H7 (cell line): ENCODE measurements at regions not wholly inside any gene's neighbourhood (a gene's known extent, or its start where the extent isn't known, plus 50 kb on each side); places are given as distances from the start of the nearest gene placed in this dataset.

Source experiments
- DNase-seq: peaks from one replicate; pipeline ENCODE4 v3.0.0; 2012
- H3K27me3 ChIP-seq: 2 replicates; pipeline ENCODE4 v1.6.0; 2011; ENCODE audit warnings: mild to moderate bottlenecking, low read length; ENCODE audit not compliant: control insufficient read depth, insufficient read depth
- H3K36me3 ChIP-seq: replicated peaks from 2 replicates; pipeline ENCODE4 v1.5.1; 2011; ENCODE audit warnings: low read length; ENCODE audit not compliant: control insufficient read depth, insufficient read depth
- H3K4me3 ChIP-seq: 2 replicates; pipeline ENCODE4 v1.5.1; 2011; ENCODE audit warnings: low read depth, mild to moderate bottlenecking, control low read depth, low read length, moderate library complexity; ENCODE audit not compliant: insufficient read depth

DNA sequence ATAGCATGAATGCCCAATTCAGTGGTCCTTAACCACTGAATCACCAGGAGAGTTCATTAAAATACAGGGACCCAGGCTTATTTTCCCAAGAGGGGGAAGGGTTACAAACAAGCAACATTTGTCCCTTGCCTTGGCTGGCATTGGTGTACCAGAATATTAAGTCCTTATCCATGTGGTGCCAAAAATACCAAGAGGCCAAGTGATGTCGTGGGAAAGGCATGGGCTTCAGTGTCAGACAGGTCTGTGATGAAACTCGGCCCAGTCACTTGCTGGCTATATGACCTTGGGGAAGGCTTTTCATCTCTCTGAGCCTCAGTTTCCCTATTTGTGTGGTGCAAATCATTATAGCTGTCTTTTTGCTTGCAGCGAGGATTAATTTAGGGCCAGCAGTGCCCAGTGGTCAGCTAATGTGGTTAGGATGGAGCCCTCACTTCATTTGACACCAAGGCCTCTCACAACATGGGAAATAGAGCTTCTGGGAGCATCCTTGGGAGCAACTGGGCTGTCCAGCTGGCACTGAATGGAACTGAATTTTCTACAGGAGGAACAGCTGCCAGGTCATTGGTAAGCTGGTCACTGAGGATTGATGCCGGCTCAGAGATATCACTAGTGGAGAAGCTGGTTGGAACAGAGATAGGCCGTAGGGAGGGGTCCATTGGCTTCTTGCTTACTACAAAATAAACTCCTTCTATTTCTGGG, 77.2 kb upstream of the PPP2R5A start:
- Histone ChIP-seq H3K4me3 (no peak overlapping the region), H3K27me3 (no peaks in the 10 kb centered on the region), H3K36me3 (no peaks in the 10 kb centered on the region)
- DNase-seq: no peak

DNA sequence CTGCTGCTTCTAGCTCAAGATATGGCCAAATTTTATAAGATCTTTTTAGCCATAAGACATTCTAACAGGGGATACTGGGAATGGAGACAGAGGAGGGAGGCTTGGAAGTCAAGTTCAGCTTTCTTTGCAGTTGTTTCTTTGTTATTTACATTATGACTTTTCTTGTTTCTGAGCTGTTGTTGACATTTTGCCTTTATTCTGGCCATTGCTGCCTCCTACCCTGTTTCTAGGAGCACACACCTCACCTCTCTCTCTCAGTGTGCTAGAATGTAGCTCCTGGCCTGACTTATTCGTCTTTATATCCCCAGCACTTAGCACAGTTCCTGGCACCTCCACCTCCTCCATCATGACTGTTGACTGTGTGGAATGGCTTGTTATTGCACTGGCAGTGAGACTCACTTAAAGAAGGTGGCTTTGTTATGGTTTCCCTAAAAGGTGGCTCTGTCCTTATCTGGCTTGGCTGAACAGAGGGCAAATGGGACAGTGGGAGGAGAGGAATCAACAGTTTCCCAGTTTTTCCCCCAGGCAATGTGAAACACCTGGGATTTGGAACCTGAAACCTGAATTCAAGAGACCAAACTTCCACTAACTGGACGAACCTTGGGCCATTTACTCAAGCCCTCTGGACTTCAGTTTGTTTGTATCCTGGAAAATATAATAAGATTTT, 76.1 kb upstream of the PPP2R5A start:
- DNase-seq: no peak
- Histone ChIP-seq H3K27me3 (no peaks in the 10 kb centered on the region), H3K4me3 (no peak overlapping the region), H3K36me3 (no peaks in the 10 kb centered on the region)

DNA sequence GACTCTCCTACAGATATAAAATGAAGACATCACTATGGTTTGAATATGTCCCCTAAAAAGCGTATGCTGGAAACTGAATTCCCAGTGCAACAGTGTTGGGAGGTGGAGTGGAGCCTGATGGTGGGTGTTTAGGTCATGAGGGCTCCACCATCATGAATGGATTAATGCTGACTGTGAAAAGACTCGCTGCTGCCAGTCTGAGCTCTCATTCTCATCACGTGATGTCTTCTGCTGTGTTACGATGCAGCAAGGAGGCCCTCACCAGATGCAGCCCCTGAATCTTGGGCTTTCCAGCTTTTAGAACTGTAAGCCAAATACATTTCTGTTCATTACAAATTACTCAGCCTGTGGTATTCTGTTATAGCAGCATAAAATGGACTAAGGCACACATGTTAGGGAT, 73.8 kb upstream of the PPP2R5A start:
- DNase-seq: no peak
- H3K27me3 ChIP-seq: no peaks in the 10 kb centered on the region
- no peaks in the 10 kb centered on the region for H3K36me3 ChIP-seq
- H3K4me3 ChIP-seq: no peak overlapping the region

DNA sequence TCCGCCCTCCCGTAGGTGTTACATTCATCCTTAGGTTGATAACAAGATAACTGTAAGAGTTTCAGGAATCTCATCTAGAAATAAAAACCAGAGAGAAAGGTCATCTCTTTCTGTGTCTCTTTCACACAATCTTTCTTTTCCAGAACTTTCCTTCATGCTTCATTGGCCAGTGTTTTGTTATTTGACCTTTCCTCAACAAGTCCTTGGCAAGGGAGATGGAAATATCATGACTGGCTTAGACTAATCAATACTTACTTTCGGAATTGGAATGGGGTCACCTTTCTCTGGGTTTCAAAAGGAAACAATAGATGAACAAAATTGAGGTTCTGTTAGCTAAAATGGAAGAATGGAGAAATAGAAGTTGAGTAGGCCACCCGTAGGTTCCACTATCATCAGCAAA, 72.9 kb upstream of the PPP2R5A start:
- no peak for DNase-seq
- Histone ChIP-seq H3K4me3 (no peak overlapping the region), H3K36me3 (no peaks in the 10 kb centered on the region), H3K27me3 (no peaks in the 10 kb centered on the region)

DNA sequence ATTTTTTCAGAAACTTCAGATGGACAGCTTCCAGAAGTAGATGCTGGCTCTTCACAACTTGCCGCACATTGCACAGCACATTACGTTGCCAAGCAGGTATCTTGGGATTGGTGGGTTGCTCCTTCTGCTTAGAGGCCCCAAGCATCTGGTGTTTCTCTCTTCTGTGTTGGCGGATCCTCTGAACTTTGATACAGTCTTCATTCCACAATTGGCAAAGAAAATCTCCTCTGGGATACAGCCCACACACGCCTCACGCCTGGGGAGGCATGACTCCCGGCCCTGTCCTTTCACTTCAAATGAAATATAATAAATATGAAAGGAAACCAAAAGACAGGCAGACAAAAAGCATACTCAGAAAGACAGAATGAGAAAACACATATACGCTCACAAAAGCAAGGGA, 72.3 kb upstream of the PPP2R5A start:
- Histone ChIP-seq H3K36me3 (no peaks in the 10 kb centered on the region), H3K4me3 (no peak overlapping the region), H3K27me3 (no peaks in the 10 kb centered on the region)
- no peak for DNase-seq

DNA sequence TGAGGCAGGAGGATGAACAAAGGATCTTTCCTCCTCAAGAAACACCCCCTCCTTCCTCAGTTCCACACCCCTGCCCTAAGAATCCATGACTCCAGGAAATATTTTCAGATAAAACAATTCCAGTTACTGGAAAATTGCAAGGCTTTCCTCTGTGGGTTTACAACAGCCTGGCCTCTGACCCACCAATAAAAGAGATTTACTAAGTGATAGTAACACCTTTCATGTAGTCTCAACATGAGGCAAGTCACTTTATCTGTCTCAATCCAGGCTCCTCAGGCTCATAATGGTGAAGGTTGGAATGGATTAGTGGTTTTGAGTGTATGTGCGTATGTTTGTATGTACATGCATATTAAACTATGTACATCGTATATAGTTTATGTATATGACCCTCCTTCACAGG, 71.4 kb upstream of the PPP2R5A start:
- no peaks in the 10 kb centered on the region for H3K27me3 ChIP-seq
- DNase-seq: no peak
- no peaks in the 10 kb centered on the region for H3K36me3 ChIP-seq
- no peak overlapping the region for H3K4me3 ChIP-seq

DNA sequence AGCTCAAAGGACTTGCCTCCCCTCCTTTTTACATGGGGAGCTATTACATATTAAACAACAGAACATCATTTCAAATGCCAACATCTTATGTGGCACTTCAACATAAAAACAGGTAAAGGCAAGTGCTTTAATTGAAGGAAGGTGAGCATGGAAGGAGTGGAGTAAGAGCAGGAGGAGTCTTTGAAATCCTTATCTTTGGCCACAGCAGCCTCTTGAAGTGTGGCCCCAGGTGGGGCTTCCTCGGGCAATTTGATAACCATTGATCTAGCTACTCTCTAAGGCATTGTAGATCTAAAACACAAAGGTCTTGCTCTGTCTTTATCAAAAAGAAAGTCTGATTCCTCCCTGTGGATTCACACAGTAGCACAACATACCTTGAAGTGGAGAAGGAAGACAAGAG, 70.9 kb upstream of the PPP2R5A start:
- Histone ChIP-seq H3K4me3 (no peak overlapping the region), H3K27me3 (no peaks in the 10 kb centered on the region), H3K36me3 (no peaks in the 10 kb centered on the region)
- no peak for DNase-seq

DNA sequence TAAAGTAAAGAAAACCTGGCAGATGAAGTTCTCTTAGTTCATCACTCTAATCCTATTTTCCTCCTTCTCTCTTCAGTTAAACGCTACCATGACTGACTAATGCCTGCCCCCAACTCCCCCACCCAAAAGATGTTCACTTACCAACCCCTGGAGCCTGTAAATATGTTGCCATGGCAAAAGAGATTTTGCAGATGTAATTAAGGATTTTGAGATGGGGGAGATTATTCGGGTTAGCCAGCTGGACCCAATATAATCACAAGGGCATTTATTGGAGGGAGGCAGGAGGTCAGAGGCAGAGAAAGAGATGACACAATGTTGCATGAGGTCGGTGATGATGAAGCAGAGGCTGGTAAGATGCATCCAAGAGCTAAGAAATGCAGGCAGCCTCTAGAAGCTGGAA, 69.3 kb upstream of the PPP2R5A start:
- no peak for DNase-seq
- no peaks in the 10 kb centered on the region for H3K27me3 ChIP-seq
- H3K4me3 ChIP-seq: no peak overlapping the region
- H3K36me3 ChIP-seq: no peaks in the 10 kb centered on the region

DNA sequence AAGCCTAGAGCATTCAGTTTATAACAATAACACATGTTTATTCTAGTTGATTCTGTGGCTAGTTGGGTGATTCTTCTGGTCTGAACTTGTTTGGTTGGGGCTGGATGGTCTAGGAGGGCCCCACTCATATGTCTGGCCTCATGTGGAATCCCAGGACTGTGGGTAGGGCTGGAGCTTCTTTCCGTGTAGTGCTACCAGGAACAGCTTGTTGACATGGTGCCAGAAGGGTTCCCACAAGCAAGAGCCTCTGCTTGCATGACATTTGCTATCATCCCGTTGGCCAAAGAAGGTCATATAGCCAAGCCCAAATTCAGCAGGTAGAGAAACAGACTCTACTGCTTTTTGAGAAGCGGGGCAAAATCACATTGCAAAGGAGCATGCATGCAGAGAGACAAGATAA, 67.6 kb upstream of the PPP2R5A start:
- DNase-seq: no peak
- no peak overlapping the region for H3K4me3 ChIP-seq
- no peaks in the 10 kb centered on the region for H3K27me3 ChIP-seq
- H3K36me3 ChIP-seq: no peaks in the 10 kb centered on the region

DNA sequence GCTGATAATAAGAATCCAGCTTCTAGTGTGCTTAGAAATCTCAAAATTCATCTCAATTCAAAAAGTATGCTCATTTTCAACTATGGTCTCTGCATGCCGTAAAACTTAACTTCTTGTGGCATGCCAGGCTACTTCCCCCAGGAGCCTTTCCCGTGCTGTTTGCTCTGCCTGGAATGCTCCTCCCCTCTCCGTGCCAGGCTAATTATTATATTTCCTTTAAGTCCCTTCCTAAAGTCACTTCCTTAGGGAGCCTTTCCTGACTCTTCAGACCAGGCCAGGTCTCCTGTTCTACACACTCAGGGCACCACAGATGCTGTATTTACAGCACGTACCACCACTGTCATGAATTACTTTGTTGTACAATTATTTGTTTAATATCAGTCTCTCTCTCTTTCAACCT, 67.1 kb upstream of the PPP2R5A start:
- DNase-seq: no peak
- H3K4me3 ChIP-seq: no peak overlapping the region
- H3K27me3 ChIP-seq: no peaks in the 10 kb centered on the region
- no peaks in the 10 kb centered on the region for H3K36me3 ChIP-seq

DNA sequence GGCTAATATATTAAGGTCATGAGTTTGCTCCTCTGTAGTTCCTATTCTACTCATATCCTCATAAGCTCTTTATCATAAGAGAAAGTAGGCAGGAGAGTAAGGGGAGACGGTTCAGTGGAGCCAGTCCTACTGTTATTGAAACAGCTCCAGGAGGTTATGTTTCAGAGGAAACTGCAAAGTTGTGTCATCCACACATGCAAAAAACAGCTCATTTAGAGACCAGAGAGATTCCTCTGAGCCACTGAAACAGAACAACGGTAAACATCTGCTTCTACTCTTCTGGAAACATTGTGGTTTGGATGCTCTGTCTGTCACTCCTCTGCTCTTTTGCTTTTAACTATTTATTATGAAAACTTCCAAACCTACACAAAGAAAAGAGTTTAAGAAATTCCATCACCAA, 66.3 kb upstream of the PPP2R5A start:
- no peak for DNase-seq
- Histone ChIP-seq H3K4me3 (no peak overlapping the region), H3K36me3 (no peaks in the 10 kb centered on the region), H3K27me3 (no peaks in the 10 kb centered on the region)

DNA sequence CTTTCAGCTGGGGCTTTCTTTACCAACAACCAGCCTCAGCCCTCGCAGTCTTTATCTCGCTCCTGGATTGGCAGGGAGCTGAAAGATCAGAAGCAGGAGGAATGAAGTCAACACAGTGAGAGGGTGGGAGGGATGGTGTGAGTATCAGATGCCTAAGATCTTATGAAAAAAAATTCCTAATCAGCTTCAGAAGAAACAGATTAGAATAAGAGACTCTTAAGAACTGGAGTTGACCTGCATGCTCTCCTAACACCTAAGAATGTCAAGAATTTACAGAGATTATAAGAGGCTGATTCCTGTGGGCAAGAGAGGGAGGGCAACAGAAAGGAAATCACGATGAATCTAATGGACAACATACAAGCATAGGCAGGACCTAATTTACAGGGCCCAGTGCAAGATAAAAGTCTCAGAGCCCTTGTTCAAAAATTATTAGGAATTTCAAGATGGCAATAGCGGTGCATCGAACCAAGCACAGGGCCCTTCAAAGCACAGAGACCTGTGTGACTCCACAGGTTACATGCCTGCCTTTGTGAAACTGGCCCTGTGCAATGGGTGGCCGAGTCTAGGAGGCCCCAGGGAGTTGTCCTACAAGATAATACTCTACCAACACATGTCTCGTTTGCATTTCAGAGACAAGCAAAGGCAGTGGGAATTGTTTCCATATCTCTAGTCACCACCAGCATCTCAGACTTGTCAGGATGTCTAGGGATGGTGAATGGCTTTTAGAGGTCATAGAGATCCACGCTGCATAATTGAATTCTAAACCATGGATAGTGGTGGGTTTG, 65.3 kb upstream of the PPP2R5A start:
- Histone ChIP-seq H3K4me3 (no peak overlapping the region), H3K36me3 (no peaks in the 10 kb centered on the region), H3K27me3 (no peaks in the 10 kb centered on the region)
- no peak for DNase-seq

DNA sequence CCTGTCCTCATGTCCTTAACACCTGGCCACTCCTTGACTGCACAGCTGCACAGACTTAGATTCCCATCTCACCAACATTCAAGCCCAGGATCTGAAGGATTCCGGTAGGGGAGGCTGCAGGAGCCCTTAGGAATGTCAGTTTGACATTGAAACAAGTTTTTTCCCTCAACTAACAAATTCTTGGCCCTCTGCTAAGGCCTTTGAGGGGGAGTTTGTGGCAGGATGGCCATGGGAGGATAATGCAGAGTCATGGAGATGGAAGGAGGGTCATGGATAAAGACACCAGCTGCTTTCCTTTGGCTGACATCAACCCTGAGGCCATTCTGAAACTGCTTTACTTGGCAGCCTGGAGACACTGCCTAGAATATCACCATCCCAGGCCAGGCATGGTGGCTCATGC, 63.4 kb upstream of the PPP2R5A start:
- no peak overlapping the region for H3K4me3 ChIP-seq
- no peak for DNase-seq
- H3K36me3 ChIP-seq: no peaks in the 10 kb centered on the region
- H3K27me3 ChIP-seq: no peaks in the 10 kb centered on the region

DNA sequence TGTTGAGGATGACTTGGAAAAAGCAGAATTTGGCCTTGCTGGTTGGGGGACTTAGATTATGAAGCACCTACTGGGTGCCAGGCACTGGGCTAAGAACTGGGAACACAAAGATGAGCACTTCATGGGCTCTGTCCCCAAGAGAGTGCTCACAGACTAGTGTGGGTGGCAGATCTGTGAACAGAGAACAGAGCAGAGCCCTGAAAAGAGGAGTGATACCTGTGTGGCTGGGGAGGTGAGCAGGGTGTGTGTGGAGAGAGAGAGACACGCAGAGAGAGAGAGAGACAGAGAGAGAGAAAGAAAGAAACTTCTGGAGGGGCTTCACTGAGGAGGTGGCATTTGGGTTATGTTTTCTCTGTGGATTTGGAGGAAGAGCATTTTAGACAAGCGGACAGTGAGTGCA, 61.1 kb upstream of the PPP2R5A start:
- H3K27me3 ChIP-seq: no peaks in the 10 kb centered on the region
- no peak for DNase-seq
- no peaks in the 10 kb centered on the region for H3K36me3 ChIP-seq
- no peak overlapping the region for H3K4me3 ChIP-seq

DNA sequence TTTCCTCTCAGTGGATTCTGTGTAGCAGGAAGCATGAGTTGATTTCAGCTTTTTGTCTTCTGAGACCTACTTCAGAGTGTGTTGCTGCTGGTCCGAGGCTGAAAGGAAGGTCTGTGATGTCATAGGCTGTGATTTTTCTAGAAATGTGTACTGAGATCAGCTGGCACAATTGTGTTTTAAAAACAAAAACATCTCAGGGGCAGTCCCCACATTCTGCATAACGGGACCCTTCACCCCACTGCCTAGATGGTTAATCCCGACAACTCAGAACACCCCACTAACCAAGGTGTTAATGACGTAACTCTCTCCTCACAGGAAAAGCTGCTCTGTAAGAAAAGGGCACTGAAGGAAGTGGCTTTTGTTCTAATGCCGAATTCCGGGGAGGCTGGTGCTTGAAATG, 59.8 kb upstream of the PPP2R5A start:
- H3K4me3 ChIP-seq: no peak overlapping the region
- no peaks in the 10 kb centered on the region for H3K27me3 ChIP-seq
- DNase-seq: no peak
- no peaks in the 10 kb centered on the region for H3K36me3 ChIP-seq
